CD8-positive, alpha-beta memory T cell (primary cell): ENCODE measurements at regions not wholly inside any gene's neighbourhood (a gene's known extent, or its start where the extent isn't known, plus 50 kb on each side); places are given as distances from the start of the nearest gene placed in this dataset.
"Not testable (repeated sequence)": the region's sequence is repeated elsewhere in the genome, so short reads cannot be mapped to it uniquely, and the experiment has no call there.

Experiments
- CTCF ChIA-PET: fragments of 350-600 bp; sonication (Branson Sonifier 250); formaldehyde crosslinking; loops from one replicate; lab custom pipeline; 2021; ENCODE audit warnings: antibody characterized with exemption; lab: Charles Lee
- POLR2A ChIA-PET: fragments of 350-600 bp; sonication (Branson Sonifier 250); formaldehyde crosslinking; loops from one replicate; lab custom pipeline; 2021; ENCODE audit warnings: antibody characterized with exemption; lab: Charles Lee
- DNase-seq, 5 donors: peaks; one replicate each; pipeline versions ENCODE4 v3.0.0 to v3.0.0-alpha.2; 2020 to 2022; ENCODE audit warnings: mixed read lengths in 1 of 5
- H3K27ac ChIP-seq: one replicate; pipeline ENCODE4 v1.7.0; 2013; ENCODE audit warnings: low read depth, mild to moderate bottlenecking, low read length, moderate library complexity
- H3K27me3 ChIP-seq: 2 replicates; pipeline ENCODE4 v1.7.0; 2013; ENCODE audit warnings: low read length, mild to moderate bottlenecking; ENCODE audit not compliant: insufficient read depth, poor library complexity, severe bottlenecking
- H3K36me3 ChIP-seq: 2 replicates; pipeline ENCODE4 v1.7.0; 2013; ENCODE audit warnings: mild to moderate bottlenecking, low read length, moderate library complexity; ENCODE audit not compliant: insufficient read depth
- H3K4me1 ChIP-seq: 2 replicates; pipeline ENCODE4 v1.7.0; 2013; ENCODE audit warnings: mild to moderate bottlenecking, low read length, moderate library complexity; ENCODE audit not compliant: insufficient read depth
- H3K4me3 ChIP-seq: 2 replicates; pipeline ENCODE4 v1.7.0; 2013; ENCODE audit warnings: mild to moderate bottlenecking, low read length
- H3K9me3 ChIP-seq: 2 replicates; pipeline ENCODE4 v1.7.0; 2013; ENCODE audit warnings: mild to moderate bottlenecking, low read length
- H3K27ac Mint-ChIP-seq, 8 donors: one replicate each; pipeline ENCODE4 v1.8.0; 2020 to 2021; ENCODE audit warnings: mixed read lengths in 8 of 8, mild to moderate bottlenecking in 6 of 8, inconsistent platforms in 3 of 8, moderate library complexity in 3 of 8
- H3K27me3 Mint-ChIP-seq, 2 donors: one replicate each; pipeline ENCODE4 v1.8.0; 2020 to 2021; ENCODE audit warnings: mixed read lengths in 2 of 2, mild to moderate bottlenecking in 1 of 2, moderate library complexity in 1 of 2
- H3K36me3 Mint-ChIP-seq, 3 donors: one replicate each; pipeline ENCODE4 v1.8.0; 2020 to 2021; ENCODE audit warnings: mixed read lengths in 3 of 3, inconsistent platforms in 1 of 3, mild to moderate bottlenecking in 1 of 3
- H3K4me1 Mint-ChIP-seq, 3 donors: one replicate each; pipeline ENCODE4 v1.8.0; 2020 to 2021; ENCODE audit warnings: mixed read lengths in 3 of 3, inconsistent platforms in 1 of 3, mild to moderate bottlenecking in 1 of 3
- H3K4me3 Mint-ChIP-seq, 7 donors: one replicate each; pipeline ENCODE4 v1.8.0; 2020 to 2021; ENCODE audit warnings: mixed read lengths in 7 of 7, mild to moderate bottlenecking in 6 of 7, moderate library complexity in 4 of 7, inconsistent platforms in 2 of 7
- H3K9me3 Mint-ChIP-seq, 5 donors: one replicate each; pipeline ENCODE4 v1.8.0; 2020 to 2022; ENCODE audit warnings: mixed read lengths in 5 of 5, mild to moderate bottlenecking in 3 of 5, moderate library complexity in 2 of 5, inconsistent platforms in 1 of 5

GRCh38 chr3:75587695-75588094 lies 76.4 kb upstream of the FRG2C start:
- H3K27me3 Mint-ChIP-seq, H3K4me3 Mint-ChIP-seq, H3K36me3 ChIP-seq, H3K4me1 Mint-ChIP-seq, H3K27me3 ChIP-seq, H3K9me3 ChIP-seq, H3K4me1 ChIP-seq, H3K27ac ChIP-seq, H3K27ac Mint-ChIP-seq, H3K9me3 Mint-ChIP-seq, H3K4me3 ChIP-seq, POLR2A ChIA-PET, DNase-seq, H3K36me3 Mint-ChIP-seq, CTCF ChIA-PET: not testable (repeated sequence)

- H3K4me3 ChIP-seq, H3K9me3 Mint-ChIP-seq, H3K27ac ChIP-seq, H3K36me3 ChIP-seq, H3K27me3 ChIP-seq, H3K27ac Mint-ChIP-seq, H3K4me3 Mint-ChIP-seq, CTCF ChIA-PET, POLR2A ChIA-PET, H3K27me3 Mint-ChIP-seq, H3K9me3 ChIP-seq, DNase-seq, H3K4me1 Mint-ChIP-seq, H3K36me3 Mint-ChIP-seq, H3K4me1 ChIP-seq: not testable (repeated sequence)
These were observed 73.7 kb upstream of the FRG2C start for GRCh38 chr3:75590382-75590781.

- H3K9me3 ChIP-seq, DNase-seq, H3K27me3 ChIP-seq, H3K27ac Mint-ChIP-seq, H3K4me3 Mint-ChIP-seq, POLR2A ChIA-PET, H3K4me1 Mint-ChIP-seq, H3K4me1 ChIP-seq, H3K27ac ChIP-seq, H3K36me3 Mint-ChIP-seq, H3K4me3 ChIP-seq, H3K36me3 ChIP-seq, H3K27me3 Mint-ChIP-seq, CTCF ChIA-PET: not testable (repeated sequence)
- H3K9me3 Mint-ChIP-seq, result peaks cover 0 to 11% (median 4%) of the 10 kb centered on the region in 5 donors
These were observed 59.7 kb upstream of the FRG2C start for GRCh38 chr3:75604286-75604934.

- POLR2A ChIA-PET, H3K4me3 Mint-ChIP-seq, DNase-seq, H3K27ac Mint-ChIP-seq, H3K36me3 ChIP-seq, H3K4me1 ChIP-seq, CTCF ChIA-PET, H3K36me3 Mint-ChIP-seq, H3K4me3 ChIP-seq, H3K9me3 ChIP-seq, H3K27ac ChIP-seq, H3K27me3 Mint-ChIP-seq, H3K4me1 Mint-ChIP-seq, H3K27me3 ChIP-seq: not testable (repeated sequence)
- peaks cover 0 to 21% (median 4%) of the 10 kb centered on the region in 5 donors for H3K9me3 Mint-ChIP-seq
These were observed 56.1 kb upstream of the FRG2C start for GRCh38 chr3:75607996-75608395.

GRCh38 chr3:75609598-75609997 lies 54.5 kb upstream of the FRG2C start:
- DNase-seq, CTCF ChIA-PET, H3K4me1 Mint-ChIP-seq, H3K36me3 ChIP-seq, POLR2A ChIA-PET, H3K27ac Mint-ChIP-seq, H3K36me3 Mint-ChIP-seq, H3K9me3 ChIP-seq, H3K27me3 ChIP-seq, H3K27me3 Mint-ChIP-seq, H3K4me3 Mint-ChIP-seq, H3K4me3 ChIP-seq, H3K27ac ChIP-seq, H3K4me1 ChIP-seq: not testable (repeated sequence)
- H3K9me3 Mint-ChIP-seq, result peaks cover 0 to 18% (median 2%) of the 10 kb centered on the region in 5 donors

GRCh38 chr3:75610773-75611172 lies 53.4 kb upstream of the FRG2C start:
- H3K36me3 ChIP-seq, result no peaks in the 10 kb centered on the region
- H3K4me1 Mint-ChIP-seq, result no peaks in the 10 kb centered on the region
- H3K27me3 ChIP-seq, result no peaks in the 10 kb centered on the region
- H3K27me3 Mint-ChIP-seq, result peaks cover 0 to 6% of the 10 kb centered on the region in 2 donors
- H3K4me3 Mint-ChIP-seq, result no peak overlapping the region
- H3K9me3 Mint-ChIP-seq, result peaks cover 0 to 16% (median 2%) of the 10 kb centered on the region in 5 donors
- no peak overlapping the region for H3K4me3 ChIP-seq
- no peaks in the 10 kb centered on the region for H3K9me3 ChIP-seq
- H3K4me1 ChIP-seq, result no peaks in the 10 kb centered on the region
- H3K27ac Mint-ChIP-seq, result no peak overlapping the region
- POLR2A ChIA-PET, result no interaction called here
- CTCF ChIA-PET, result no interaction called here
- DNase-seq, result no peak
- no peak overlapping the region for H3K27ac ChIP-seq
- peaks cover 0 to 3% (median 0%) of the 10 kb centered on the region in 3 donors for H3K36me3 Mint-ChIP-seq

GRCh38 chr3:75611724-75612460 lies 52.2 kb upstream of the FRG2C start:
- H3K36me3 ChIP-seq, POLR2A ChIA-PET, H3K36me3 Mint-ChIP-seq, H3K4me1 ChIP-seq, H3K4me3 ChIP-seq, H3K27me3 Mint-ChIP-seq, H3K4me1 Mint-ChIP-seq, CTCF ChIA-PET, H3K27ac Mint-ChIP-seq, H3K9me3 ChIP-seq, H3K27ac ChIP-seq, H3K4me3 Mint-ChIP-seq, H3K27me3 ChIP-seq, DNase-seq: not testable (repeated sequence)
- peaks cover 0 to 14% (median under 1%) of the 10 kb centered on the region in 5 donors for H3K9me3 Mint-ChIP-seq
